ENCODE measurements at regions not wholly inside any gene's neighbourhood (a gene's known extent, or its start where the extent isn't known, plus 50 kb on each side); places are given as distances from the start of the nearest gene placed in this dataset.

DNA sequence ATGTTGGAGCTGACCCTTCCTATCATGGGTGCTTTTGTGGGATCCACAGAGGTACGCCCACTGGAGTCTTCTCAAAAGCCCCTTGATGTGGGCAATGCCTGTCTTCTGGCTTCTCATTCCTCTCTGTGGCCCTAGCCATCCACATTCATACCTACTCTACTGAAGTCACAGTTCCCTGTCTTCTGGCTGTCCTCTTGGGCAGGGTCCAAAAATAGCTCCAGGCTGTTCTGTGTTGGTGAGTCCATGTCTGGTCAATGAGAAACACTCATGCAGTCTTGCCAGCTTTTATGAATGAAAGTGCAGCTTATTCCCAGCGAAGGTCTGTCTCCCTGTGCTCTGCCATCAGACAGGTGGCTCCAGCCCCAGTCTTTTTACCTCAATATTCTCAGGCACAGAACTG lies 135.9 kb upstream of the MDM1 start:
- Histone ChIP-seq H3K4me1 (ENCODE audit: control insufficient read depth, insufficient read depth, low read length) (no peaks in the 10 kb centered on the region), H3K9me3 (ENCODE audit: control insufficient read depth, low read length) (no peaks in the 10 kb centered on the region), H3K27ac (ENCODE audit: low read length) (no peak overlapping the region), H3K4me3 (ENCODE audit: low read length) (no peak overlapping the region), H3K27me3 (ENCODE audit: control insufficient read depth, insufficient read depth) (no peaks in the 10 kb centered on the region)
- 87% methylated on average over 2 of the region's 2 CpGs for WGBS
- intact Hi-C loops (cut with DNase I) = no loop called here
- DNase-seq (no peak), ATAC-seq (no peak)

DNA sequence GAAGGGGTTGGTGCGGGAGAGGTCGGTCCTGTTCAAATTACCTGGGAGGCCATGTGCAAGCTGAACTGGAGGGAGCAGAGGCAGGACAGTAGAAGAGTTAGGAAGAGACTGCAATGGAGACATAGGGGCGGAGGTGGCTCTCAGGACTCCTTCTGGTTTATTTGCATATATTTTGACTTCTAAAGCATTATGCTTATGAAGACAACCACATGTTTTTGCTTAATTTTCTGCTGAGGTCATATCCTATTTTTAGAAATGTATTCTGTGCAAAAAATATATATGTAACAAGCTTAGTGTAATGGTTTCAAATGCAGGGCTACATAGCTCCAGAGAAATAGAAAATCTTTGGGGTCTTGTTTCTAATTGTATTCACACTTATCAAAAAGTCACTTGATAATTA lies 137.0 kb upstream of the MDM1 start:
- Histone ChIP-seq H3K9me3 (ENCODE audit: control insufficient read depth, low read length) (no peaks in the 10 kb centered on the region), H3K27me3 (ENCODE audit: control insufficient read depth, insufficient read depth) (no peaks in the 10 kb centered on the region), H3K4me3 (ENCODE audit: low read length) (no peak overlapping the region), H3K27ac (ENCODE audit: low read length) (no peak overlapping the region), H3K4me1 (ENCODE audit: control insufficient read depth, insufficient read depth, low read length) (no peaks in the 10 kb centered on the region)
- DNase-seq (no peak), ATAC-seq (no peak)
- intact Hi-C loops (cut with DNase I) = no loop called here
- 93% methylated on average over 3 of the region's 3 CpGs for WGBS

DNA sequence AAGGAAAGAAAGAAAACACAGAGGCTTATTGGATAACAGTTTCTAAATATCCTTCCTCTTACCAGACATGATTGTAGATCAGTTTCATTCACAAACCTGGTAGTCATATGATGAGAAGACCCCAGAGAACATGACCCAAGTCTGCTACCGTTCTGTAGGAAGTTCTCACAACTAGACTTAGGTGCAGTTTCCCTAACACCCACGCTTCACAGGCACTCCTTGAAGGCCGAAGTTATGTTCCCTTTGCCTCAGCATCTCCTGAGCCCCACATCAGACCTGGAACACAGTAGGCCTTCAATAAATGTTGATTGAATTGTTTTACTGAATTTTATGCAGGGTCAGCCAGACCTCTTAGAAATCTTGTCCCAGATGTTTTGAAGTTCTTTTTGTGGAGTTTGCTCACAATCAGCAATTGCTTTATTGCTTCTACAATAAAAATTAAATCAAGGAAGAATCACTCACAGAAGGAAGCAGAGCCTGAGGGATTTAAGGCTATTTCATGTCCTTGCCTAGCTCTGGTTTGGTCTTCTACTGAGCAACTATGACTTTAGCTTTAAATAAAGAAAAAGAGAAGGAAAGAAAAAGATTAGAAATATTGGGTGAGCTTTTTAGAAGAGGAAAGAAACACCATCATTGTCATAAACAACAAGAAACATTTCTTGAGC lies 138.6 kb upstream of the MDM1 start:
- DNase-seq (no peak), ATAC-seq (no peak)
- 78% methylated on average over 3 of the region's 3 CpGs for WGBS
- Histone ChIP-seq H3K4me3 (ENCODE audit: low read length) (no peak overlapping the region), H3K9me3 (ENCODE audit: control insufficient read depth, low read length) (no peaks in the 10 kb centered on the region), H3K27ac (ENCODE audit: low read length) (no peak overlapping the region), H3K27me3 (ENCODE audit: control insufficient read depth, insufficient read depth) (no peaks in the 10 kb centered on the region), H3K4me1 (ENCODE audit: control insufficient read depth, insufficient read depth, low read length) (no peaks in the 10 kb centered on the region)
- intact Hi-C loops (cut with DNase I) = no loop called here

DNA sequence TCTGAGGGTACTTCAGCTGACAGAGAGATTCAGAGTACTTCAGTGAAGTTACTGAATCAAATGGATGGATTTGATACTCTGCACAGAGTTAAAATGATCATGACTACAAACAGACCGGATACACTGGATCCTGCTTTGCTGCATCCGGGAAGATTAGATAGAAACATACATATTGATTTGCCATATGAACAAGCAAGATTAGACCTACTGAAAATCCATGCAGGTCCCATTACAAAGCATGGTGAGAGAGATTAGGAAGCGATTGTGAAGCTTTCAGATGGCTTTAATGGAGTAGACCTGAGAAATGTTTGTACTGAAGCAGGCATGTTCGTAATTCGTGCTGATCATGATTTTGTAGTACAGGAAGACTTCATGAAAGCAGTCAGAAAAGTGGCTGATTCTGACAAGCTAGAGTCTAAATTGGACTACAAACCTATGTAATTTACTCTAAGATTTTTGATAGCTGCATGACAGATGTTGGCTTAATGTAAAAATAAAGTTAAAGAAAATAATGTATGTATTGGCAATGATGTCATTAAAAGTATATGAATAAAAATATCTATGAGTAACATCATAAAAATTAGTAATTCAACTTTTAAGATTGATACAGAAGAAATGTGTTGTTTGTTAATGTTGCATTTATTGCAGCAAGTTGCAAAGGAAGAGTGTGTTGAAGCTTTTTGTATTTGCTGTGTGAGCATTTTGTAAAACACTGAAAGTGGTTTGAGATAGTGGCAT lies 136.1 kb upstream of the RAP1B start:
- no peaks in the 10 kb centered on the region for H3K9me3 ChIP-seq (ENCODE audit: control insufficient read depth, low read length)
- WGBS = 77% methylated on average over 5 of the region's 5 CpGs
- DNase-seq = no peak
- no peak overlapping the region for H3K4me3 ChIP-seq (ENCODE audit: low read length)
- H3K4me1 ChIP-seq (ENCODE audit: control insufficient read depth, insufficient read depth, low read length) = no peaks in the 10 kb centered on the region
- H3K27me3 ChIP-seq (ENCODE audit: control insufficient read depth, insufficient read depth) = no peaks in the 10 kb centered on the region
- no peak for ATAC-seq
- H3K27ac ChIP-seq (ENCODE audit: low read length) = no peak overlapping the region
- intact Hi-C loops (cut with DNase I) = no loop called here

DNA sequence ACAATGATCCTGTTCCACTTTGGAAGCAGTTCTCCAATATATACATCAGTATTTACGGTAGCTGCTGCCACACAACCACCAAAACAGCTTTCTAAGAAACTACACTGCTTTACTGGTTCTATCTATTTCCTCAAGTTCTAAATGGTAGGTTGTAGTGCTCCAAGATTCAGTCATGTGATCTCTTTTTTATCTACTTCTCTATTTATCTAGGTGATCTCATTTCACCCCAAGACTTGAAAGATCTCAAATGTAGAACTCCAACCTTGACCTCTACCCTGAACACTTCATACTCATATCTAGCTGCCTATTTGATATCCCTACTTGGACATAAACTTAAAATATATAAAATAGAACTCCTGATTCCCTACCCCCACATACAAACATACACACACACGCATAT lies 133.9 kb upstream of the RAP1B start:
- no peak for DNase-seq
- H3K27me3 ChIP-seq (ENCODE audit: control insufficient read depth, insufficient read depth) = no peaks in the 10 kb centered on the region
- H3K4me1 ChIP-seq (ENCODE audit: control insufficient read depth, insufficient read depth, low read length) = no peaks in the 10 kb centered on the region
- no peak overlapping the region for H3K4me3 ChIP-seq (ENCODE audit: low read length)
- no peak overlapping the region for H3K27ac ChIP-seq (ENCODE audit: low read length)
- ATAC-seq = no peak
- WGBS = 95% methylated on average over 2 of the region's 2 CpGs
- H3K9me3 ChIP-seq (ENCODE audit: control insufficient read depth, low read length) = no peaks in the 10 kb centered on the region
- intact Hi-C loops (cut with DNase I) = no loop called here

DNA sequence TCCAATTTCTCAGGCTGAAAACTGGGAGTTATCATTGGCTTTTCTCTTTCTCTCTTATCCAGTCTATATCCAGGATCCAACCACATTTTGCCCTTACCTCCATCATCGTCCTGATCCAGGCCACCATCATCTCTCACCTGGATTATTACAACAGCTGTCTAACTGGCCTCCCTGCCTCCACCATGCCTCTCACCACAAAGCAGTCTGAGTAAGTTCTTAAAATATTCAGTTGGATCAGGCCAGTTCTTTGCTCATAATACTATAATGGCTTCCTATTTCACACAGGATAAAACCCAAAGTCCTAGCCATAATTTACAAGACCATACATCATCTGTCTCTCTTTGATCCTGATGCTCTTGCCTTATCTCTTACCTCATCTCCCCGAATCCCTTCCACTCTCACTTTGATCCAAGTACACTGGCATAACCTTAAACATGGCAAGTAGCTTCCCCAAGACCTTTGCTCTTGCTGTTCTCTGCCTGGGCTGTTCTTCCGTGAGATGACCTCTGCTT lies 133.4 kb upstream of the RAP1B start:
- intact Hi-C loops (cut with DNase I) = no loop called here
- no peak for ATAC-seq

DNA sequence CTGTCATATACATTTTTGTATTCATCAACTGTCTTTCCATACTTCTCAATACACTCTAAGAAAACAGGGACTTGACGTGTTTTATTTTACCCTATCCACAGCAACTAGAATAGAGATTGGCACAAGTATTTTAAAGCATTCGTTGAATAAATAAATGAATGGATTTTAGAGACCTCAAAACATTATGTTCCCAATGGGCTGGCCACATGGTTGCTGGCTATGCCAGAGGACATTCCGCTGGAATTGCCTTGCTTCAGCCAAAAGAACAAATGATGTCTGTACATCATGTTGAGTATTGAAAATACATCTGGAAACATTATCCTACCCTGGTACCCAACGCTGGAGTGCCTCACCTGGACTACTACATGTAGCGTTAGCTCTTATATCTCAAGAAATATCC lies 132.8 kb upstream of the RAP1B start:
- Histone ChIP-seq H3K4me3 (ENCODE audit: low read length) (no peak overlapping the region), H3K27ac (ENCODE audit: low read length) (no peak overlapping the region), H3K4me1 (ENCODE audit: control insufficient read depth, insufficient read depth, low read length) (no peaks in the 10 kb centered on the region), H3K9me3 (ENCODE audit: control insufficient read depth, low read length) (no peaks in the 10 kb centered on the region), H3K27me3 (ENCODE audit: control insufficient read depth, insufficient read depth) (no peaks in the 10 kb centered on the region)
- intact Hi-C loops (cut with DNase I) = no loop called here
- ATAC-seq = no peak
- WGBS = 96% methylated on average over 5 of the region's 5 CpGs
- no peak for DNase-seq

More for the DNA sequence above, 133.4 kb upstream of the RAP1B start:
- H3K27ac ChIP-seq (ENCODE audit: low read length) = no peak overlapping the region
- no peaks in the 10 kb centered on the region for H3K9me3 ChIP-seq (ENCODE audit: control insufficient read depth, low read length)
- WGBS = 95% methylated on average over 3 of the region's 3 CpGs
- no peak for DNase-seq
- no peaks in the 10 kb centered on the region for H3K27me3 ChIP-seq (ENCODE audit: control insufficient read depth, insufficient read depth)
- H3K4me1 ChIP-seq (ENCODE audit: control insufficient read depth, insufficient read depth, low read length) = no peaks in the 10 kb centered on the region
- H3K4me3 ChIP-seq (ENCODE audit: low read length) = no peak overlapping the region

DNA sequence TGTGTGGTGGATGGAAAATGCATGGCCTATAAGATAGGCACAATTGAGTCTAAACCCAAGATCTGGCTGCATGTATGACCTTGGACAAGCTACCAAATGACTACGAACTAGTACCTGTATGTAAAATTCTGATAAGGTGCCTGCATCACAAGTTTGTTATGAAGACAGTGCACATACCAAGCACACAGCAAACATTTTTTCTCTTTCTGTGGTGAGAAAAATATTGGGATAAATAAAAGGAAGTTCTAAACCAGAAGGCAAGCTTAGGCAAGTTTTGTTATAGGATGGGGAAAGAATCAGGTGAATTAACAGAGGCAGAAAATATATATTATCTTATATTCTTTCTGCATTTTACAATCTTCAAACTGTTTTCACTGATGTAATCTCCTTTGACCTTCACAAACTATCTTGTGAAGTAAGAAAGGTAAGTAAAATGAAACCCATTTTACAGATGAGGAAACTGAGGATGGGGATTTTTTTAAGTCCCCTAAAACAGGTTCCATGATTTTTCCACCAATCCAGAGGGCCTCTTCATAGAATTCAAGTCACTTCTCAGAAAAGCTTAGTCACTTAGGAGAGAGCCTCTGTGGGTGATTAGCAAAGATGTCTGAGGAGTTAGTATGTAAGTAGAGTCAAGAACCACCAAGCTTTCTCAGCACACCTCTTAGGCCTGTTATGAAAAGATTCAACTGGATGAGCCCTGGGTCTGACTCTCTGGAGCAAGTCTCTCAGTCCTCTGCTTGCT lies 132.0 kb upstream of the RAP1B start:
- intact Hi-C loops (cut with DNase I) = no loop called here
- H3K4me3 ChIP-seq (ENCODE audit: low read length) = no peak overlapping the region
- ATAC-seq (no peak), DNase-seq (no peak)
- no peaks in the 10 kb centered on the region for H3K4me1 ChIP-seq (ENCODE audit: control insufficient read depth, insufficient read depth, low read length)
- no peaks in the 10 kb centered on the region for H3K9me3 ChIP-seq (ENCODE audit: control insufficient read depth, low read length)
- no peak overlapping the region for H3K27ac ChIP-seq (ENCODE audit: low read length)
- 97% methylated on average over 1 of the region's 1 CpG for WGBS
- H3K27me3 ChIP-seq (ENCODE audit: control insufficient read depth, insufficient read depth) = no peaks in the 10 kb centered on the region

DNA sequence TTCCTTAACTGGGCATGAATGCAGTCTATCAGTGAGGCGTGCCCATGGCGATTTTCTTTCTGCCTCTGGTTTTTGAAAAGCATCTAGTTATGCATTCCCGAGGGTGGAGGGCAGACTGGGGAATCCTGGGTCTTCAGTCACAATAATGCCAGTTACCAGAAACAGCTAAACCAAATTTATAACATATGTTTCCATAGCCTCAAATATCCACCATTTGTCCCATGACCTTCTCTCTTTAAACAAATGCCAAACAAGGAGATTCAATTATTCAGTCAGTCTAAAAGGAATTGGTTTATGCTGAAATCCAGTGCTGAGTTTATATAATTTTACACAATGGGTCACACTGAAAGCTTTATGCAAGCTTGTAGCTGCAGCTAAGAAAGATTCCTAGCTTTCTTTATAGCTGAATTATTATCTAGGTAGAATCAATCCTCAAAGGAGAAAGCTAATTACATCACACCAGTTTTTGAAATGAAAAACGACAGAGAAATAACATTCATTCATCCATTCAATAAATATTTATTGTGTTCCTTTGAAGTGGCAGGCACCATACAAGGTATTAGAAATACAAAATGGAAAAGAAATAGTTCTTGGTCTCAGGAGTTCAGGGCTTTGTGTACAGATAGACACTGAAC lies 131.3 kb upstream of the RAP1B start:
- H3K4me1 ChIP-seq (ENCODE audit: control insufficient read depth, insufficient read depth, low read length) = no peaks in the 10 kb centered on the region
- H3K27ac ChIP-seq (ENCODE audit: low read length) = no peak overlapping the region
- no peaks in the 10 kb centered on the region for H3K9me3 ChIP-seq (ENCODE audit: control insufficient read depth, low read length)
- DNase-seq = no peak
- no peak for ATAC-seq
- H3K27me3 ChIP-seq (ENCODE audit: control insufficient read depth, insufficient read depth) = no peaks in the 10 kb centered on the region
- 65% methylated on average over 4 of the region's 4 CpGs for WGBS
- intact Hi-C loops (cut with DNase I) = no loop called here
- H3K4me3 ChIP-seq (ENCODE audit: low read length) = no peak overlapping the region

DNA sequence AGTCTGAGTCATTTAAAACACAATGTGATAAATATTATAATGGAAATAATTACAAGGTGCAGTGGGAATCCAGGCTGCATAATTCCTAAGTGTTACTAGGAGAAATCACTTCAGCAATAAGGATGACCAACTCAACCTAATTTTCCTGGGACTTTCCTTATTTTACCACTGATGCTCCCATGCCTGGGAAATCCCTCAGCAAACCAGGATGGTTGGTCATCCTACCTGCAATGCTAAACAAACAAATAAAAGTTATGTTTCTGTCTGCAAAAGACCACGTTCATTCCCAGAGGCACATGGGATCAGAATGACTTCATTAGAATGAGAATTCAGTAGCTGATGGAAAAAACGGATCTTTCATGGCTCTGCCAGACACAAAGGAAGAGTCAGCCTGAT lies 130.8 kb upstream of the RAP1B start:
- no peak for ATAC-seq
- H3K27ac ChIP-seq (ENCODE audit: low read length) = no peak overlapping the region
- WGBS = 72% methylated on average over 2 of the region's 2 CpGs
- H3K9me3 ChIP-seq (ENCODE audit: control insufficient read depth, low read length) = no peaks in the 10 kb centered on the region
- H3K27me3 ChIP-seq (ENCODE audit: control insufficient read depth, insufficient read depth) = no peaks in the 10 kb centered on the region
- H3K4me3 ChIP-seq (ENCODE audit: low read length) = no peak overlapping the region
- no peak for DNase-seq
- H3K4me1 ChIP-seq (ENCODE audit: control insufficient read depth, insufficient read depth, low read length) = no peaks in the 10 kb centered on the region
- intact Hi-C loops (cut with DNase I) = no loop called here

DNA sequence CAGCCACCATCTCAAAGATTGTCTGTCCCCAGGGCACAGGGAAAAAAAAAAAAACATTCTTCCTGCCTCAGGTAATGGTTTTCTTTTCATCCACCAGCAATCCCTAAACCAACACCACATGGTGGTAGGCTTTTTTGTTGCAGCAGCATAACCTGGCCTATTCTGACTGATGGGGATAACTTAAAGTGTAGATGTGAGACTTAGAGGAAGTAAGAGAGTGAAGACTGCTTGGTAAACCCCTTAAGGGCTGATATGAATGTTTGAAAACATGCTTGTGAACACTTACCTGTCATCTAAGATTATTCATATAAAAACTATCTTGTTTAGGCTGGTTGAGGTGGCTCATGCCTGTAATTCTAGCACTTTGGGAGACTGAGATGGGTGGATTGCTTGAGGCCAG lies 130.2 kb upstream of the RAP1B start:
- Histone ChIP-seq H3K4me1 (ENCODE audit: control insufficient read depth, insufficient read depth, low read length) (no peaks in the 10 kb centered on the region), H3K27ac (ENCODE audit: low read length) (no peak overlapping the region), H3K27me3 (ENCODE audit: control insufficient read depth, insufficient read depth) (no peaks in the 10 kb centered on the region), H3K4me3 (ENCODE audit: low read length) (no peak overlapping the region), H3K9me3 (ENCODE audit: control insufficient read depth, low read length) (no peaks in the 10 kb centered on the region)
- DNase-seq = no peak
- no peak for ATAC-seq
- intact Hi-C loops (cut with DNase I) = no loop called here

Data from right cardiac atrium (tissue), 5 donors.